Stomach (tissue), 8 donors: ENCODE measurements at regions not wholly inside any gene's neighbourhood (a gene's known extent, or its start where the extent isn't known, plus 50 kb on each side); places are given as distances from the start of the nearest gene placed in this dataset.

Source experiments
- DNase-seq, 2 donors: peaks; one replicate each; pipeline versions ENCODE4 v3.0.0 to v3.0.0-alpha.2; 2013 to 2019
- H3K27ac ChIP-seq, 5 donors: fragments of 200-600 bp in 4 of 5; sonication (generic) in 4 of 5; one replicate each; pipeline ENCODE4 v1.5.1; 2013 to 2019; ENCODE audit warnings: mild to moderate bottlenecking in 1 of 5, moderate library complexity in 1 of 5
- H3K27me3 ChIP-seq, 3 donors: fragments of 200-600 bp; sonication (generic); one replicate each; pipeline ENCODE4 v1.5.1; 2017 to 2019; ENCODE audit warnings: mixed run types in 1 of 3
- H3K36me3 ChIP-seq, 4 donors: fragments of 200-600 bp; sonication (generic); 1 replicate in 3 of 4; 2 replicates in 1 of 4; pipeline ENCODE4 v1.5.1; 2016 to 2019
- H3K4me1 ChIP-seq, 4 donors: fragments of 200-600 bp; sonication (generic); one replicate each; pipeline ENCODE4 v1.5.1; 2016 to 2019
- H3K4me3 ChIP-seq, 4 donors: fragments of 200-600 bp; sonication (generic) in 3 of 4; one replicate each; pipeline ENCODE4 v1.5.1; 2016 to 2019; ENCODE audit warnings: mild to moderate bottlenecking in 1 of 4
- H3K9me3 ChIP-seq, 4 donors: fragments of 200-600 bp; sonication (generic); one replicate each; pipeline ENCODE4 v1.5.1; 2016 to 2019
- CTCF ChIP-seq, 7 experiments: fragments of 450-650 bp in 4 of 7; fragments of 200-600 bp in 3 of 7; sonication (generic) in 3 of 7; IDR thresholded peaks; one replicate each; pipeline ENCODE4 v1.5.1; 2016 to 2019; ENCODE audit warnings: antibody characterized with exemption in 7 of 7, control low read depth in 2 of 7, mild to moderate bottlenecking in 1 of 7
- EP300 ChIP-seq: sonication (generic); formaldehyde crosslinking; IDR thresholded peaks from one replicate; pipeline ENCODE4 v1.6.1; 2017; ENCODE audit warnings: antibody characterized with exemption
- POLR2A ChIP-seq, 4 donors: fragments of 450-650 bp; IDR thresholded peaks; one replicate each; pipeline ENCODE4 v1.6.1; 2016; ENCODE audit warnings: antibody characterized with exemption in 4 of 4, control low read depth in 2 of 4, mild to moderate bottlenecking in 1 of 4, moderate library complexity in 1 of 4
- POLR2AphosphoS5 ChIP-seq, 3 donors: sonication (generic); formaldehyde crosslinking; IDR thresholded peaks; one replicate each; pipeline ENCODE4 v1.6.1; 2016; ENCODE audit warnings: antibody characterized with exemption in 3 of 3
- WGBS, 5 donors: extraction: QIAGEN DNeasy Blood & Tissue Kit in 3 of 5; methylation state at CpG; one replicate each; pipeline versions ENCODE4 v1.1.5 to v1.1.7; 2013 to 2018; 5-methylcytosine and 5-hydroxymethylcytosine counted together
- intact Hi-C: fragments of 100-400 bp; cut with DNase I; formaldehyde crosslinking; loops from one replicate; pipeline ENCODE4 v1.15.1; 2023; ENCODE audit warnings: low total_unique reads
- donor health status: healthy with polysubstance abuse.
- donor health status: Bipolar disorder and iron deficiency.
- donor health status: healthy.

- H3K4me1 ChIP-seq, result no peaks in the 10 kb centered on the region
- H3K4me3 ChIP-seq, result no peak overlapping the region
- no peaks in the 10 kb centered on the region for H3K9me3 ChIP-seq
- WGBS, 5 donors, result 48 to 70% (median 66%) methylated on average over 3 of the region's 3 CpGs
- no peak for DNase-seq
- H3K27ac ChIP-seq, result no peak overlapping the region
- H3K36me3 ChIP-seq, result no peaks in the 10 kb centered on the region
- intact Hi-C loops, result loop anchor here (10.0 kb wide), 1 partner anchor 275 kb away; no protein-coding TSS in a partner anchor
- H3K27me3 ChIP-seq, result no peaks in the 10 kb centered on the region
- no peak for TF ChIP-seq POLR2AphosphoS5 (IDR thresholded peaks at IDR 0.05)
- TF ChIP-seq EP300, result no peak
- no peak for TF ChIP-seq CTCF (IDR thresholded peaks at IDR 0.05)
- no peak for TF ChIP-seq POLR2A (IDR thresholded peaks at IDR 0.05)
These were observed 273.5 kb downstream of the C4orf33 start for GRCh38 chr4:129369361-129370010.

- H3K4me1 ChIP-seq, result no peaks in the 10 kb centered on the region
- DNase-seq, result no peak
- intact Hi-C loops, result no loop called here
- H3K27ac ChIP-seq, result no peak overlapping the region
- WGBS, 5 donors, result 59 to 75% (median 68%) methylated on average over 4 of the region's 4 CpGs
- H3K9me3 ChIP-seq, result no peaks in the 10 kb centered on the region
- H3K36me3 ChIP-seq, result no peaks in the 10 kb centered on the region
- H3K27me3 ChIP-seq, result no peaks in the 10 kb centered on the region
- no peak overlapping the region for H3K4me3 ChIP-seq
- no peak for TF ChIP-seq POLR2A (IDR thresholded peaks at IDR 0.05)
- TF ChIP-seq EP300, result no peak
- no peak for TF ChIP-seq CTCF (IDR thresholded peaks at IDR 0.05)
- TF ChIP-seq POLR2AphosphoS5 (IDR thresholded peaks at IDR 0.05), result no peak
These were observed 275.1 kb downstream of the C4orf33 start for GRCh38 chr4:129371065-129371464.

DNA sequence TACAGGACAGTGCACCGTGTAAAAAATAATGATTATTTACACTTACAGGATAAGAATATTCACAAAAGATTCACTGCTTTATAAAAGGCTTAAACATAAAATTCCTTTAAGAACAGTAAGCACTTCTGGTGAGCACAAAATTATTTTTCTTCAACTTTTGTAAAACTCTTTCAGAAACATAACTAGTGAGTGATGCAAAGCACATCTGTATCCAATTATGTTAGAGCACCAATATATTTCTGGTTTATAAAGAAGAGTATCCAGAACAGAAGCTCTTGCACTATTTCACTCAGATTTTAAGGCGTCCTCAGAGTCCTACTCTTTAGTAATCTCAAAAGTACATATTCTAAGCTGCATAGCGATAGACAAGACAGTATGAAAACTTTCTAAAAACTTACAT, 276.0 kb downstream of the C4orf33 start:
- H3K4me1 ChIP-seq, result no peaks in the 10 kb centered on the region
- H3K9me3 ChIP-seq, result no peaks in the 10 kb centered on the region
- TF ChIP-seq POLR2AphosphoS5 (IDR thresholded peaks at IDR 0.05) (no peak), EP300 (no peak), CTCF (IDR thresholded peaks at IDR 0.05) (no peak), POLR2A (IDR thresholded peaks at IDR 0.05) (no peak)
- H3K4me3 ChIP-seq, result no peak overlapping the region
- no peaks in the 10 kb centered on the region for H3K36me3 ChIP-seq
- H3K27me3 ChIP-seq, result no peaks in the 10 kb centered on the region
- intact Hi-C loops, result no loop called here
- WGBS, 5 donors, result 76 to 84% (median 80%) methylated on average over 3 of the region's 3 CpGs
- H3K27ac ChIP-seq, result no peak overlapping the region
- DNase-seq, result no peak

GRCh38 chr4:129377131-129377845, 281.3 kb downstream of the C4orf33 start:
- no peaks in the 10 kb centered on the region for H3K36me3 ChIP-seq
- DNase-seq, result peak in 1 of 2 donors; percentile 18
- no peaks in the 10 kb centered on the region for H3K9me3 ChIP-seq
- intact Hi-C loops, result no loop called here
- 23 to 40% (median 28%) methylated on average over 4 of the region's 4 CpGs for WGBS, 5 donors
- no peaks in the 10 kb centered on the region for H3K27me3 ChIP-seq
- no peak for TF ChIP-seq EP300
- no peak for TF ChIP-seq CTCF (IDR thresholded peaks at IDR 0.05)
- TF ChIP-seq POLR2A (IDR thresholded peaks at IDR 0.05), result no peak
- TF ChIP-seq POLR2AphosphoS5 (IDR thresholded peaks at IDR 0.05), result no peak
- H3K4me3 ChIP-seq, result no peak overlapping the region
- no peak overlapping the region for H3K27ac ChIP-seq
- no peaks in the 10 kb centered on the region for H3K4me1 ChIP-seq
